Right lobe of liver (tissue), 6 donors: ENCODE measurements at regions not wholly inside any gene's neighbourhood (a gene's known extent, or its start where the extent isn't known, plus 50 kb on each side); places are given as distances from the start of the nearest gene placed in this dataset.

Experiments
- ATAC-seq, 4 donors: fragments of 200-7000 bp; cut with Tn5 transposase; one replicate each; pipeline ENCODE4 v1.9.1; 2020; ENCODE audit warnings: mild to moderate bottlenecking in 4 of 4, moderate library complexity in 4 of 4
- DNase-seq, 3 donors: peaks; one replicate each; pipeline ENCODE4 v3.0.0-alpha.2; 2020
- H3K27ac ChIP-seq, 3 donors: fragments of 200-600 bp; one replicate each; pipeline ENCODE4 v1.8.0; 2022
- H3K27me3 ChIP-seq, 2 donors: fragments of 200-600 bp; one replicate each; pipeline ENCODE4 v1.8.0; 2022
- H3K36me3 ChIP-seq, 4 donors: fragments of 200-600 bp; sonication (generic) in 1 of 4; one replicate each; pipeline versions ENCODE4 v1.5.1 to v1.8.0; 2017 to 2022; ENCODE audit warnings: control low read depth in 1 of 4
- H3K4me1 ChIP-seq, 4 donors: fragments of 200-600 bp; sonication (generic) in 1 of 4; one replicate each; pipeline versions ENCODE4 v1.5.1 to v1.8.0; 2017 to 2022; ENCODE audit warnings: control low read depth in 1 of 4
- H3K4me3 ChIP-seq, 3 donors: fragments of 200-600 bp; one replicate each; pipeline ENCODE4 v1.8.0; 2022
- H3K9me3 ChIP-seq, 4 donors: fragments of 200-600 bp; sonication (generic) in 1 of 4; one replicate each; pipeline versions ENCODE4 v1.5.1 to v1.8.0; 2017 to 2022; ENCODE audit warnings: control low read depth in 1 of 4
- CTCF ChIP-seq, 4 donors: fragments of 200-600 bp in 3 of 4; fragments of 450-650 bp in 1 of 4; IDR thresholded peaks; one replicate each; pipeline versions ENCODE4 v1.5.1 to v1.8.0; 2016 to 2022; ENCODE audit warnings: antibody characterized with exemption in 4 of 4, mild to moderate bottlenecking in 2 of 4
- POLR2A ChIP-seq: fragments of 450-650 bp; IDR thresholded peaks from one replicate; pipeline ENCODE4 v1.6.1; 2017; ENCODE audit warnings: antibody characterized with exemption, mild to moderate bottlenecking
- WGBS: methylation state at CpG from one replicate; pipeline ENCODE4 v1.1.6; 2018; ENCODE audit warnings: low coverage, low lambda C conversion rate; ENCODE audit not compliant: insufficient coverage; ENCODE audit errors: missing lambda C conversion rate; 5-methylcytosine and 5-hydroxymethylcytosine counted together
- intact Hi-C, 2 donors: fragments of 100-400 bp; cut with DNase I; formaldehyde crosslinking; loops; one replicate each; pipeline versions ENCODE4 v1.11.2 to v1.14.1; 2022
- donor health status: DM: no; HTN: yes; CAD: no.
- donor health status: DM: no; HTN: no; CAD: no.
- donor health status: DM: no; HTN: no; CAD: no.
- donor health status: DM: no; HTN: yes; CAD: no.
- donor health status: DM: no; HTN: yes; CAD: no.

- DNase-seq (no peak), ATAC-seq (peak; percentile 69 to 85 (median 74))
- 28% methylated on average over 2 of the region's 2 CpGs for WGBS
- H3K4me3 ChIP-seq = no peak overlapping the region
- H3K36me3 ChIP-seq = no peaks in the 10 kb centered on the region
- no peak for TF ChIP-seq POLR2A
- peak; percentile 59 to 68 (median 63) for TF ChIP-seq CTCF (IDR thresholded peaks at IDR 0.05)
- H3K9me3 ChIP-seq = no peaks in the 10 kb centered on the region
- intact Hi-C loops = no loop called here
- no peaks in the 10 kb centered on the region for H3K27me3 ChIP-seq
- peaks cover 0 to 9% (median 0%) of the 10 kb centered on the region in 4 donors for H3K4me1 ChIP-seq
- no peak overlapping the region for H3K27ac ChIP-seq
These were observed 352.0 kb downstream of the BCAT1 start for GRCh38 chr12:24596768-24597388.

GRCh38 chr12:24595652-24596235 is 353.2 kb downstream of the BCAT1 start:
- TF ChIP-seq POLR2A (no peak), CTCF (IDR thresholded peaks at IDR 0.05) (peak in 3 of 4 donors; percentile 6 to 36 (median 24))
- H3K27me3 ChIP-seq = no peaks in the 10 kb centered on the region
- H3K4me1 ChIP-seq = peaks cover 0 to 9% (median 0%) of the 10 kb centered on the region in 4 donors
- no peaks in the 10 kb centered on the region for H3K9me3 ChIP-seq
- 39% methylated on average over 3 of the region's 3 CpGs for WGBS
- no peak overlapping the region for H3K27ac ChIP-seq
- H3K36me3 ChIP-seq = no peaks in the 10 kb centered on the region
- ATAC-seq (peak in 2 of 4 donors; percentile 35), DNase-seq (no peak)
- no peak overlapping the region for H3K4me3 ChIP-seq
- intact Hi-C loops = no loop called here

- Histone ChIP-seq H3K27ac (no peak overlapping the region), H3K27me3 (no peaks in the 10 kb centered on the region), H3K4me3 (no peak overlapping the region), H3K36me3 (no peaks in the 10 kb centered on the region), H3K9me3 (no peaks in the 10 kb centered on the region), H3K4me1 (peaks cover 0 to 5% (median 0%) of the 10 kb centered on the region in 4 donors)
- WGBS = 71% methylated on average over 1 of the region's 1 CpG
- no peak for ATAC-seq
- intact Hi-C loops = no loop called here
- no peak for TF ChIP-seq POLR2A
- no peak for TF ChIP-seq CTCF (IDR thresholded peaks at IDR 0.05)
- no peak for DNase-seq
These were observed 357.0 kb downstream of the BCAT1 start for GRCh38 chr12:24591715-24592440.

- Histone ChIP-seq H3K27ac (no peak overlapping the region), H3K27me3 (no peaks in the 10 kb centered on the region), H3K4me1 (no peaks in the 10 kb centered on the region), H3K36me3 (no peaks in the 10 kb centered on the region), H3K4me3 (no peak overlapping the region), H3K9me3 (no peaks in the 10 kb centered on the region)
- intact Hi-C loops = no loop called here
- 65% methylated on average over 4 of the region's 4 CpGs for WGBS
- TF ChIP-seq POLR2A (no peak), CTCF (IDR thresholded peaks at IDR 0.05) (no peak)
- ATAC-seq = no peak
- no peak for DNase-seq
These were observed 357.7 kb downstream of the BCAT1 start for GRCh38 chr12:24591079-24591626.
